ENCODE measurements at regions not wholly inside any gene's neighbourhood (a gene's known extent, or its start where the extent isn't known, plus 50 kb on each side); places are given as distances from the start of the nearest gene placed in this dataset.

DNA sequence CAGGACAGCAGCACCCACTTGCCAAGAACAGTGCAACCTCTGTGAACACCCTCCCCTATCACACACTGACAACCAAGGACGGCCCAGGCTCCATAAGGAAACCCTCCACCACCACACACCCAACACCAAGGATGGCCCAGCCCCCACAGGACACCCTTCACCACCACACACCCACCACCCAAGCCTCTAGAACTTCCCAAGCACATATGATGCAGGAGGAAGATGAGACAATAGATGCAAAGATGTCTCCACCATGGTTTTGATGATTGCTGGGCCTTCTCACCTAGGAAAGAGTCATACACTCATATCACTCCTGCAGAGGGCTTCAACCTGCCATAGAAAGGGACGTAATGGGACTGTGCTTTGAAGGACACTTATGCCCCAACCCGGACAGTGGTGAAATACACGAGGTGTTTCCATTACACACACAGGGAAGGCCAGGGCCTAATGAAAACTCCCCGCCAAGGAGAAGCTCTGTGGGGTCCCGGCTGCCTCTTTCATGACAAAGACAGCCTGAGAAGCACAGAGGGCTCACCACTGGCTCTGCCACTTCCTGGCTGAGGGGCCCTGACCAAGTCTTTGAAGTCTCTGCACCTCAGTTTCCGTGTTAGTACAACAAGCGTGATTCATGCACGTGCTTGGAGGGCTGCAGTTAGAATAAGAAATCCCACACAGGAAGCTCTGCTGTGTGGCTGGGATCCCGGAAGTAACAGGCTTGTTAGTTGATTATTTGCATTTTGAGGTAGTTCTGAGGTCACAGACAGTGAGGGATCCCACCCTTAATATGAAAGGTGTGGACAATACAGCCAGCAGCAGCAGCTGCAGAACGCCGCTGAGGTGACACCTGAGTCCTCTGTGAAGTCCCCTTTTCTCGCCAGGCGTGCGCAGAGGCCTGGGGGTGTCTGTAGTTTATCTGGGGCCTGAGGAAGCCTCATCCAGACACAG, 61.9 kb upstream of the ATP12A start:
- POLR2A ChIA-PET: no interaction called here
- Histone ChIP-seq H3K27ac (ENCODE audit: insufficient read depth, low read depth, low read length) (no peak overlapping the region), H3K27me3 (ENCODE audit: control insufficient read depth in 2 of 2, insufficient read depth in 2 of 2, low read length in 2 of 2) (no peaks in the 10 kb centered on the region), H3K79me2 (ENCODE audit: control insufficient read depth, insufficient read depth, low read length) (no peaks in the 10 kb centered on the region), H3K9ac (replicated peaks; ENCODE audit: extremely low read depth, insufficient read depth, low read length) (no peak overlapping the region), H3K9me3 (replicated peaks; ENCODE audit: control insufficient read depth, insufficient read depth, low read length) (no peaks in the 10 kb centered on the region), H3K9me1 (replicated peaks; ENCODE audit: control insufficient read depth, extremely low read depth, insufficient read depth, low read length) (no peaks in the 10 kb centered on the region), H2AFZ (ENCODE audit: low read depth, low read length) (no peak overlapping the region), H3K4me2 (ENCODE audit: insufficient read depth, low read length) (no peak overlapping the region), H3K4me3 (replicated peaks in 1 of 3; ENCODE audit: insufficient read depth in 1 of 3, low read depth in 1 of 3, low read length in 3 of 3) (no peak overlapping the region), H3K4me1 (ENCODE audit: control insufficient read depth, extremely low read depth, insufficient read depth, low read length) (no peaks in the 10 kb centered on the region), H4K20me1 (replicated peaks; ENCODE audit: control insufficient read depth, extremely low read depth, insufficient read depth, low read length) (no peaks in the 10 kb centered on the region), H3K36me3 (ENCODE audit: control insufficient read depth in 2 of 2, extremely low read depth in 1 of 2, insufficient read depth in 2 of 2, low read length in 2 of 2) (no peaks in the 10 kb centered on the region)
- DNase-seq (ENCODE audit: low read depth, low spot score): no peak
- dilution Hi-C loops (cut with MboI; ENCODE audit: extremely low pct_ligation_motif_present, low sequenced_read_pairs) (no loop called here), intact Hi-C loops (cut with micrococcal nuclease) (no loop called here)
- no TSS peak for BruUV-seq (replicated peaks)
- TF ChIP-seq POLR2AphosphoS5 (IDR thresholded peaks at IDR 0.05; ENCODE audit: insufficient read depth, low read depth, low read length) (no peak), GATA2 (IDR thresholded peaks at IDR 0.05; ENCODE audit: insufficient read depth, insufficient read length, low read depth, low read length) (no peak), JUN (IDR thresholded peaks at IDR 0.05; ENCODE audit: borderline replicate concordance, insufficient read depth, insufficient read length, low read depth) (no peak), EZH2 (IDR thresholded peaks at IDR 0.05; ENCODE audit: borderline replicate concordance, low read depth, low read length, severe bottlenecking) (no peak), FOS (IDR thresholded peaks at IDR 0.05; ENCODE audit: borderline replicate concordance, insufficient read depth, low read length) (no peak), POLR2A (IDR thresholded peaks at IDR 0.05; ENCODE audit: low read depth, low read length) (no peak), MYC (IDR thresholded peaks at IDR 0.05; ENCODE audit: low read depth, low read length) (no peak)
- TF ChIP-seq, protein P1, sequence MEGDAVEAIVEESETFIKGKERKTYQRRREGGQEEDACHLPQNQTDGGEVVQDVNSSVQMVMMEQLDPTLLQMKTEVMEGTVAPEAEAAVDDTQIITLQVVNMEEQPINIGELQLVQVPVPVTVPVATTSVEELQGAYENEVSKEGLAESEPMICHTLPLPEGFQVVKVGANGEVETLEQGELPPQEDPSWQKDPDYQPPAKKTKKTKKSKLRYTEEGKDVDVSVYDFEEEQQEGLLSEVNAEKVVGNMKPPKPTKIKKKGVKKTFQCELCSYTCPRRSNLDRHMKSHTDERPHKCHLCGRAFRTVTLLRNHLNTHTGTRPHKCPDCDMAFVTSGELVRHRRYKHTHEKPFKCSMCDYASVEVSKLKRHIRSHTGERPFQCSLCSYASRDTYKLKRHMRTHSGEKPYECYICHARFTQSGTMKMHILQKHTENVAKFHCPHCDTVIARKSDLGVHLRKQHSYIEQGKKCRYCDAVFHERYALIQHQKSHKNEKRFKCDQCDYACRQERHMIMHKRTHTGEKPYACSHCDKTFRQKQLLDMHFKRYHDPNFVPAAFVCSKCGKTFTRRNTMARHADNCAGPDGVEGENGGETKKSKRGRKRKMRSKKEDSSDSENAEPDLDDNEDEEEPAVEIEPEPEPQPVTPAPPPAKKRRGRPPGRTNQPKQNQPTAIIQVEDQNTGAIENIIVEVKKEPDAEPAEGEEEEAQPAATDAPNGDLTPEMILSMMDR (IDR thresholded peaks at IDR 0.05; ENCODE audit: extremely low read depth in 1 of 2, insufficient read depth in 1 of 2, low read depth in 1 of 2, low read length in 2 of 2): no peak
- TF ChIP-seq, protein P2, sequence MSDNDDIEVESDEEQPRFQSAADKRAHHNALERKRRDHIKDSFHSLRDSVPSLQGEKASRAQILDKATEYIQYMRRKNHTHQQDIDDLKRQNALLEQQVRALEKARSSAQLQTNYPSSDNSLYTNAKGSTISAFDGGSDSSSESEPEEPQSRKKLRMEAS (IDR thresholded peaks at IDR 0.05; ENCODE audit: insufficient read depth, insufficient read length): no peak
- FAIRE-seq: no peak
- CTCF ChIA-PET: interaction anchor here (2.1 kb wide), 1 partner anchor 11 kb away, joined by 7 read pairs; no protein-coding TSS in a partner anchor

All from endothelial cell of umbilical vein (primary cell).